Vagina (tissue), 2 donors: ENCODE measurements at regions not wholly inside any gene's neighbourhood (a gene's known extent, or its start where the extent isn't known, plus 50 kb on each side); places are given as distances from the start of the nearest gene placed in this dataset.

Source experiments
- POLR2A ChIP-seq, 2 donors: fragments of 450-650 bp; IDR thresholded peaks; one replicate each; pipeline ENCODE4 v1.6.1; 2017; ENCODE audit warnings: antibody characterized with exemption in 2 of 2, mild to moderate bottlenecking in 2 of 2, moderate library complexity in 2 of 2
- TF ChIP-seq, protein P1 (sequence below), 3 experiments: fragments of 450-650 bp in 2 of 3; fragments of 200-600 bp in 1 of 3; sonication (generic) in 1 of 3; IDR thresholded peaks; one replicate each; pipeline ENCODE4 v1.5.1; 2017 to 2019; ENCODE audit warnings: antibody characterized with exemption in 3 of 3, mild to moderate bottlenecking in 2 of 3, moderate library complexity in 2 of 3

DNA sequence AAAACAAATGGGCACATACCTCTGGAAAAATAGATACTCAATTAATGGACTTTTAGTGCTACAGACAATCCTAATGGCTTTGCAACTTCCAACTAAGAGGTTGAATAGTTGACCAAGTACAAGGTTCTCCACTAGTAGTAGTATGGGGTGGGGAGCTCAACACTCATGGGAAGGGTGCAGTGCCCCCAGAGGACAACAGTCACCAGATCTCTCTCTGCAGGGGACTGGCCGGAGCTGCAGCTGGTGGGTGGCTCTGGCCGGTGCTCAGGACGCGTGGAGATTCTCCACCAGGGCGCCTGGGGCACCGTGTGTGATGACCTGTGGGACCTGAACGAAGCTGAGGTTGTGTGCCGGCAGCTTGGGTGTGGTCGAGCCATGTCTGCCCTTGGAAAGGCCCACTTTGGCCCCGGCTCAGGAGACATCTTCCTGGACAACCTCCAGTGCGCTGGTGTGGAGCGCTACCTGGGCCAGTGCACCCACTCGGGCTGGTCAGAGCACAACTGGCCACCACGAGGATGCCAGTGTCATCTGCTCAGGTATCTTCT, 68.1 kb downstream of the CUZD1 start:
- TF ChIP-seq, protein P1, sequence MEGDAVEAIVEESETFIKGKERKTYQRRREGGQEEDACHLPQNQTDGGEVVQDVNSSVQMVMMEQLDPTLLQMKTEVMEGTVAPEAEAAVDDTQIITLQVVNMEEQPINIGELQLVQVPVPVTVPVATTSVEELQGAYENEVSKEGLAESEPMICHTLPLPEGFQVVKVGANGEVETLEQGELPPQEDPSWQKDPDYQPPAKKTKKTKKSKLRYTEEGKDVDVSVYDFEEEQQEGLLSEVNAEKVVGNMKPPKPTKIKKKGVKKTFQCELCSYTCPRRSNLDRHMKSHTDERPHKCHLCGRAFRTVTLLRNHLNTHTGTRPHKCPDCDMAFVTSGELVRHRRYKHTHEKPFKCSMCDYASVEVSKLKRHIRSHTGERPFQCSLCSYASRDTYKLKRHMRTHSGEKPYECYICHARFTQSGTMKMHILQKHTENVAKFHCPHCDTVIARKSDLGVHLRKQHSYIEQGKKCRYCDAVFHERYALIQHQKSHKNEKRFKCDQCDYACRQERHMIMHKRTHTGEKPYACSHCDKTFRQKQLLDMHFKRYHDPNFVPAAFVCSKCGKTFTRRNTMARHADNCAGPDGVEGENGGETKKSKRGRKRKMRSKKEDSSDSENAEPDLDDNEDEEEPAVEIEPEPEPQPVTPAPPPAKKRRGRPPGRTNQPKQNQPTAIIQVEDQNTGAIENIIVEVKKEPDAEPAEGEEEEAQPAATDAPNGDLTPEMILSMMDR (IDR thresholded peaks at IDR 0.05) = no peak
- TF ChIP-seq POLR2A (IDR thresholded peaks at IDR 0.05) = no peak
